ENCODE measurements at regions not wholly inside any gene's neighbourhood (a gene's known extent, or its start where the extent isn't known, plus 50 kb on each side); places are given as distances from the start of the nearest gene placed in this dataset.

GRCh38 chr11:70517988-70518907 lies 119.9 kb downstream of the CTTN start:
- ChIA-PET CTCF (no interaction called here), POLR2A (no interaction called here)
- no peak for DNase-seq (ENCODE audit: extremely low spot score)
- TF ChIP-seq TARDBP (IDR thresholded peaks at IDR 0.05) (no peak), SP1 (IDR thresholded peaks at IDR 0.05) (no peak), SUZ12 (IDR thresholded peaks at IDR 0.05) (no peak), ELF4 (IDR thresholded peaks at IDR 0.05) (no peak), ARNT (IDR thresholded peaks at IDR 0.05) (no peak), ZNF384 (IDR thresholded peaks at IDR 0.05) (no peak), BHLHE40 (IDR thresholded peaks at IDR 0.05; ENCODE audit: borderline replicate concordance) (no peak), LEF1 (IDR thresholded peaks at IDR 0.05; ENCODE audit: borderline replicate concordance) (no peak), NFRKB (IDR thresholded peaks at IDR 0.05) (no peak), CTBP1 (IDR thresholded peaks at IDR 0.05; ENCODE audit: borderline replicate concordance) (no peak), FOXK2 (IDR thresholded peaks at IDR 0.05) (no peak), HDGF (IDR thresholded peaks at IDR 0.05; ENCODE audit: borderline replicate concordance) (no peak), PKNOX1 (IDR thresholded peaks at IDR 0.05) (no peak)

GRCh38 chr11:70519117-70519516 lies 120.8 kb downstream of the CTTN start:
- POLR2A ChIA-PET: no interaction called here
- DNase-seq (ENCODE audit: extremely low spot score): no peak
- CTCF ChIA-PET: no interaction called here

GRCh38 chr11:70521475-70522308 lies 123.4 kb downstream of the CTTN start:
- POLR2A ChIA-PET: no interaction called here
- CTCF ChIA-PET: no interaction called here
- no peak for TF ChIP-seq PKNOX1 (IDR thresholded peaks at IDR 0.05)
- TF ChIP-seq FOXK2 (IDR thresholded peaks at IDR 0.05): no peak
- TF ChIP-seq SP1 (IDR thresholded peaks at IDR 0.05): no peak
- no peak for TF ChIP-seq ELF4 (IDR thresholded peaks at IDR 0.05)
- TF ChIP-seq FOXM1 (IDR thresholded peaks at IDR 0.05; ENCODE audit: borderline replicate concordance): no peak
- TF ChIP-seq ARNT (IDR thresholded peaks at IDR 0.05): no peak
- no peak for TF ChIP-seq BHLHE40 (IDR thresholded peaks at IDR 0.05; ENCODE audit: borderline replicate concordance)
- TF ChIP-seq SUZ12 (IDR thresholded peaks at IDR 0.05): no peak
- TF ChIP-seq ZNF384 (IDR thresholded peaks at IDR 0.05): no peak
- TF ChIP-seq LEF1 (IDR thresholded peaks at IDR 0.05; ENCODE audit: borderline replicate concordance): no peak
- no peak for TF ChIP-seq CTBP1 (IDR thresholded peaks at IDR 0.05; ENCODE audit: borderline replicate concordance)
- no peak for TF ChIP-seq NFRKB (IDR thresholded peaks at IDR 0.05)
- TF ChIP-seq TARDBP (IDR thresholded peaks at IDR 0.05): no peak
- no peak for TF ChIP-seq L3MBTL2 (conservative IDR thresholded peaks at IDR 0.05)
- TF ChIP-seq HDGF (IDR thresholded peaks at IDR 0.05; ENCODE audit: borderline replicate concordance): no peak

More at GRCh38 chr11:70519117-70519516, 120.8 kb downstream of the CTTN start:
- TF ChIP-seq HDGF (IDR thresholded peaks at IDR 0.05; ENCODE audit: borderline replicate concordance) (no peak), PKNOX1 (IDR thresholded peaks at IDR 0.05) (no peak), ELF4 (IDR thresholded peaks at IDR 0.05) (no peak), SP1 (IDR thresholded peaks at IDR 0.05) (no peak), BHLHE40 (IDR thresholded peaks at IDR 0.05; ENCODE audit: borderline replicate concordance) (no peak), FOXM1 (IDR thresholded peaks at IDR 0.05; ENCODE audit: borderline replicate concordance) (no peak), ARNT (IDR thresholded peaks at IDR 0.05) (no peak)

GRCh38 chr11:70522309-70522592 lies 123.9 kb downstream of the CTTN start:
- POLR2A ChIA-PET: no interaction called here
- no peak for TF ChIP-seq ELF4 (IDR thresholded peaks at IDR 0.05)
- CTCF ChIA-PET: no interaction called here
- DNase-seq (ENCODE audit: extremely low spot score): no peak

More at GRCh38 chr11:70521475-70522308, 123.4 kb downstream of the CTTN start:
- no peak for DNase-seq (ENCODE audit: extremely low spot score)

- POLR2A ChIA-PET: no interaction called here
- no peak for DNase-seq (ENCODE audit: extremely low spot score)
- TF ChIP-seq SUZ12 (IDR thresholded peaks at IDR 0.05) (no peak), LEF1 (IDR thresholded peaks at IDR 0.05; ENCODE audit: borderline replicate concordance) (no peak), TARDBP (IDR thresholded peaks at IDR 0.05) (no peak), SP1 (IDR thresholded peaks at IDR 0.05) (no peak), HDGF (IDR thresholded peaks at IDR 0.05; ENCODE audit: borderline replicate concordance) (no peak), NFRKB (IDR thresholded peaks at IDR 0.05) (no peak), ZNF384 (IDR thresholded peaks at IDR 0.05) (no peak), ELF4 (IDR thresholded peaks at IDR 0.05) (no peak), FOXA1 (IDR thresholded peaks at IDR 0.05) (no peak)
- CTCF ChIA-PET: no interaction called here
Measured at GRCh38 chr11:70522593-70523311, 124.4 kb downstream of the CTTN start.

Measured in HEK293T (cell line).